ENCODE measurements at regions not wholly inside any gene's neighbourhood (a gene's known extent, or its start where the extent isn't known, plus 50 kb on each side); places are given as distances from the start of the nearest gene placed in this dataset.

- Histone ChIP-seq H3K27me3 (ENCODE audit: control insufficient read depth, insufficient read depth, low read length) (no peaks in the 10 kb centered on the region), H3K27ac (ENCODE audit: low read depth, low read length) (peak overlapping the region; percentile 52), H3K4me3 (ENCODE audit: low read depth, low read length) (no peak overlapping the region), H3K9me3 (ENCODE audit: control insufficient read depth, insufficient read depth, low read length) (no peaks in the 10 kb centered on the region)
- POLR2A ChIA-PET, result no interaction called here
- DNase-seq (ENCODE audit: low read depth, low spot score), result peak; percentile 59
- CTCF ChIA-PET, result interaction anchor here (0.6 kb wide), 1 partner anchor 14 kb away, joined by 4 read pairs; no protein-coding TSS in a partner anchor
- TF ChIP-seq, protein P1, sequence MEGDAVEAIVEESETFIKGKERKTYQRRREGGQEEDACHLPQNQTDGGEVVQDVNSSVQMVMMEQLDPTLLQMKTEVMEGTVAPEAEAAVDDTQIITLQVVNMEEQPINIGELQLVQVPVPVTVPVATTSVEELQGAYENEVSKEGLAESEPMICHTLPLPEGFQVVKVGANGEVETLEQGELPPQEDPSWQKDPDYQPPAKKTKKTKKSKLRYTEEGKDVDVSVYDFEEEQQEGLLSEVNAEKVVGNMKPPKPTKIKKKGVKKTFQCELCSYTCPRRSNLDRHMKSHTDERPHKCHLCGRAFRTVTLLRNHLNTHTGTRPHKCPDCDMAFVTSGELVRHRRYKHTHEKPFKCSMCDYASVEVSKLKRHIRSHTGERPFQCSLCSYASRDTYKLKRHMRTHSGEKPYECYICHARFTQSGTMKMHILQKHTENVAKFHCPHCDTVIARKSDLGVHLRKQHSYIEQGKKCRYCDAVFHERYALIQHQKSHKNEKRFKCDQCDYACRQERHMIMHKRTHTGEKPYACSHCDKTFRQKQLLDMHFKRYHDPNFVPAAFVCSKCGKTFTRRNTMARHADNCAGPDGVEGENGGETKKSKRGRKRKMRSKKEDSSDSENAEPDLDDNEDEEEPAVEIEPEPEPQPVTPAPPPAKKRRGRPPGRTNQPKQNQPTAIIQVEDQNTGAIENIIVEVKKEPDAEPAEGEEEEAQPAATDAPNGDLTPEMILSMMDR (IDR thresholded peaks at IDR 0.05; ENCODE audit: low read depth, low read length), result no peak
These were observed 271.9 kb upstream of the GATB start for GRCh38 chr4:152032722-152033131.

DNA sequence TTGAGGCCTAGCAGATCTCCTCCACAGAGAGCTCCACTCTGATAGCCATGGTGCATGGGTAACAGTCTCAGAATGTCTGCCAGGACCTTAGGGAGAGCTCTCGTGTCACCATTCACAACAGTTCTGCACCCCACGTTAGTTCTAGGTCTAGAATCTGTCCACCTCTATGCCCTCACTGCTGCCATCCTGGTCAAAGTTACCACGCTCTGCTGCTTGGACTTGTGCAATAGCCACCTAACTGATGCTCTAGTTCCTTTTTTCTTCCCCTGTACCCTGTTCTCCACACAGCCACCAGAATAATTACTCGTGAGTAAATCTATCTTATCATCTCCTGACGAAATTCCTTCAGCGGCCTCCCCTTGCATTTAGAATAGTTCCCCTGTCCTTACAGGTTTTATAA lies 268.8 kb upstream of the GATB start:
- Histone ChIP-seq H3K4me3 (ENCODE audit: low read depth, low read length) (no peak overlapping the region), H3K9me3 (ENCODE audit: control insufficient read depth, insufficient read depth, low read length) (no peaks in the 10 kb centered on the region), H3K27me3 (ENCODE audit: control insufficient read depth, insufficient read depth, low read length) (no peaks in the 10 kb centered on the region), H3K27ac (ENCODE audit: low read depth, low read length) (no peak overlapping the region)
- POLR2A ChIA-PET, result no interaction called here
- TF ChIP-seq, protein P1 (IDR thresholded peaks at IDR 0.05; ENCODE audit: low read depth, low read length), result no peak
- no peak for DNase-seq (ENCODE audit: low read depth, low spot score)
- CTCF ChIA-PET, result interaction anchor here (0.6 kb wide), 1 partner anchor 258 kb away, joined by 9 read pairs; no protein-coding TSS in a partner anchor

DNA sequence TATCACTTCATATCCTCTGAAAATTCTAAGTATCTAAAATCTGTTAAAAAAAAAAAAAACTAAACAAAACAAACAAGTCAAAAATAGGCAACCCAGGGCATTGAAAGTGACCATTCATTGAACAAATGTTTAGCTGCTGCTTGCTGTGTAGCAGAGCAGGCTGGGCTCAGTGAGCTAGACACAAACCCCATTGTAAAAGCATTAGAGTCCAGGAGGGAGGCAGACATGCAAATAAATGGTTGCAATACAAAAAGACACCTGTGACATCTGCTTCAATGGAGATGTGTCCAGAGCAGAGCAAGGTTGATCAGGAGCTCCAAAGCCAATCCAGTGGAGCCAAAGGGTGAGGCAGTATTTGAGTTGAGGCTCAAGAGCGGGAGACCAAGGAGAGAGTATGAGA lies 267.3 kb upstream of the GATB start:
- no peak for DNase-seq (ENCODE audit: low read depth, low spot score)
- Histone ChIP-seq H3K4me3 (ENCODE audit: low read depth, low read length) (no peak overlapping the region), H3K27ac (ENCODE audit: low read depth, low read length) (no peak overlapping the region), H3K9me3 (ENCODE audit: control insufficient read depth, insufficient read depth, low read length) (no peaks in the 10 kb centered on the region), H3K27me3 (ENCODE audit: control insufficient read depth, insufficient read depth, low read length) (no peaks in the 10 kb centered on the region)
- POLR2A ChIA-PET, result no interaction called here
- CTCF ChIA-PET, result no interaction called here
- TF ChIP-seq, protein P1 (IDR thresholded peaks at IDR 0.05; ENCODE audit: low read depth, low read length), result no peak

- Histone ChIP-seq H3K27me3 (ENCODE audit: control insufficient read depth, insufficient read depth, low read length) (peaks cover 5% of the 10 kb centered on the region), H3K9me3 (ENCODE audit: control insufficient read depth, insufficient read depth, low read length) (no peaks in the 10 kb centered on the region), H3K4me3 (ENCODE audit: low read depth, low read length) (no peak overlapping the region), H3K27ac (ENCODE audit: low read depth, low read length) (no peak overlapping the region)
- ChIA-PET CTCF (no interaction called here), POLR2A (no interaction called here)
- TF ChIP-seq, protein P1 (IDR thresholded peaks at IDR 0.05; ENCODE audit: low read depth, low read length), result no peak
- no peak for DNase-seq (ENCODE audit: low read depth, low spot score)
These were observed 264.1 kb upstream of the GATB start for GRCh38 chr4:152024881-152025280.

DNA sequence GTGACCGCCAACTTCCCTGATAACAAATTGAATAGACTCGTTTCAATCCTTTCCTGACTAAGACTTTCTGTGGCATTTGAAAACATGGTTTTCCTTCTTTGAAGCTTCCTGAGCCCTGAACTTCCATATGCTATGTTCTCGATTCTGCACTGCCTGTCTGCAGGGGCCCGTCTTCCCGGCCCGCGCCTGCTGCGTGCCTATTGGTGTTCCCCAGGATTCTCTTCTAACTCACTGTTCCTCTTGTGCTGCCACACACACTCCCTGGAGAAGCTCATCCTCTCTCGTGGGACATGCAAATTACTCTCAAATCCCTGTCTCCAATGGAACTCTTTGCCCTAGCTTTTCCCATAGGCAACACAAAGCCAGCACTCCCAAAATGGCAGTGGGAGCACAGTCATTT lies 262.9 kb upstream of the GATB start:
- ChIA-PET POLR2A (no interaction called here), CTCF (no interaction called here)
- no peak overlapping the region for H3K4me3 ChIP-seq (ENCODE audit: low read depth, low read length)
- no peak for DNase-seq (ENCODE audit: low read depth, low spot score)
- TF ChIP-seq, protein P1 (IDR thresholded peaks at IDR 0.05; ENCODE audit: low read depth, low read length), result no peak
- no peak overlapping the region for H3K27ac ChIP-seq (ENCODE audit: low read depth, low read length)
- H3K27me3 ChIP-seq (ENCODE audit: control insufficient read depth, insufficient read depth, low read length), result peaks cover 5% of the 10 kb centered on the region
- H3K9me3 ChIP-seq (ENCODE audit: control insufficient read depth, insufficient read depth, low read length), result no peaks in the 10 kb centered on the region

All from AG04450 (cell line).